ENCODE measurements at regions not wholly inside any gene's neighbourhood (a gene's known extent, or its start where the extent isn't known, plus 50 kb on each side); places are given as distances from the start of the nearest gene placed in this dataset.

GRCh38 chr13:89468081-89468480 lies 1796.9 kb downstream of the SLITRK5 start:
- no peak for TF ChIP-seq CTCF (IDR thresholded peaks at IDR 0.05; ENCODE audit: low read depth, low read length)
- TF ChIP-seq EZH2phosphoT487 (IDR thresholded peaks at IDR 0.05; ENCODE audit: low read depth): no peak

Measured in OCI-LY3 (cell line).